ENCODE measurements at regions not wholly inside any gene's neighbourhood (a gene's known extent, or its start where the extent isn't known, plus 50 kb on each side); places are given as distances from the start of the nearest gene placed in this dataset.

- H3K79me2 ChIP-seq (ENCODE audit: control insufficient read depth, insufficient read depth, low read length, unreplicated experiment) = no peaks in the 10 kb centered on the region
- H3K36me3 ChIP-seq (ENCODE audit: insufficient read depth, low read length) = no peaks in the 10 kb centered on the region
- peaks cover 51% of the 10 kb centered on the region for H3K4me1 ChIP-seq (ENCODE audit: control insufficient read depth, insufficient read depth, low read length, unreplicated experiment)
- no peak overlapping the region for H2AFZ ChIP-seq (ENCODE audit: low read length, unreplicated experiment)
- peak overlapping the region; percentile 100 for H3K27ac ChIP-seq (ENCODE audit: low read depth, low read length)
- H3K4me3 ChIP-seq (ENCODE audit: low read depth, low read length) = no peak overlapping the region
- no peaks in the 10 kb centered on the region for H3K27me3 ChIP-seq (ENCODE audit: insufficient read depth, low read length)
Measured at GRCh38 chr7:47652591-47652990, 70.7 kb upstream of the TNS3 start.

- Histone ChIP-seq H3K4me1 (ENCODE audit: control insufficient read depth, insufficient read depth, low read length, unreplicated experiment) (peaks cover 51% of the 10 kb centered on the region), H3K36me3 (ENCODE audit: insufficient read depth, low read length) (no peaks in the 10 kb centered on the region), H3K4me3 (ENCODE audit: low read depth, low read length) (no peak overlapping the region), H2AFZ (ENCODE audit: low read length, unreplicated experiment) (no peak overlapping the region), H3K79me2 (ENCODE audit: control insufficient read depth, insufficient read depth, low read length, unreplicated experiment) (no peaks in the 10 kb centered on the region), H3K27ac (ENCODE audit: low read depth, low read length) (peak overlapping the region; percentile 100), H3K27me3 (ENCODE audit: insufficient read depth, low read length) (no peaks in the 10 kb centered on the region)
Measured at GRCh38 chr7:47651355-47652317, 69.7 kb upstream of the TNS3 start.

- peaks cover 45% of the 10 kb centered on the region for H3K4me1 ChIP-seq (ENCODE audit: control insufficient read depth, insufficient read depth, low read length, unreplicated experiment)
- no peaks in the 10 kb centered on the region for H3K27me3 ChIP-seq (ENCODE audit: insufficient read depth, low read length)
- H3K27ac ChIP-seq (ENCODE audit: low read depth, low read length) = peak overlapping the region; percentile 100
- H3K36me3 ChIP-seq (ENCODE audit: insufficient read depth, low read length) = 0 out of 2 replicates have a peak, but pooled peaks cover 3% of the 10 kb centered on the region
- H3K4me3 ChIP-seq (ENCODE audit: low read depth, low read length) = no peak overlapping the region
- H3K79me2 ChIP-seq (ENCODE audit: control insufficient read depth, insufficient read depth, low read length, unreplicated experiment) = no peaks in the 10 kb centered on the region
- H2AFZ ChIP-seq (ENCODE audit: low read length, unreplicated experiment) = no peak overlapping the region
Measured at GRCh38 chr7:47649919-47650318, 68.0 kb upstream of the TNS3 start.

- H3K36me3 ChIP-seq (ENCODE audit: insufficient read depth, low read length) = 0 out of 2 replicates have a peak, but pooled peaks cover 3% of the 10 kb centered on the region
- peaks cover 30% of the 10 kb centered on the region for H3K4me1 ChIP-seq (ENCODE audit: control insufficient read depth, insufficient read depth, low read length, unreplicated experiment)
Measured at GRCh38 chr7:47648275-47648925, 66.5 kb upstream of the TNS3 start.

GRCh38 chr7:47647918-47648250 is 66.0 kb upstream of the TNS3 start:
- no peaks in the 10 kb centered on the region for H3K79me2 ChIP-seq (ENCODE audit: control insufficient read depth, insufficient read depth, low read length, unreplicated experiment)
- peak overlapping the region; percentile 46 for H3K27ac ChIP-seq (ENCODE audit: low read depth, low read length)
- H3K4me1 ChIP-seq (ENCODE audit: control insufficient read depth, insufficient read depth, low read length, unreplicated experiment) = peaks cover 25% of the 10 kb centered on the region
- no peaks in the 10 kb centered on the region for H3K27me3 ChIP-seq (ENCODE audit: insufficient read depth, low read length)
- H3K36me3 ChIP-seq (ENCODE audit: insufficient read depth, low read length) = 0 out of 2 replicates have a peak, but pooled peaks cover 3% of the 10 kb centered on the region
- H2AFZ ChIP-seq (ENCODE audit: low read length, unreplicated experiment) = no peak overlapping the region
- no peak overlapping the region for H3K4me3 ChIP-seq (ENCODE audit: low read depth, low read length)

More at GRCh38 chr7:47648275-47648925, 66.5 kb upstream of the TNS3 start:
- Histone ChIP-seq H3K4me3 (ENCODE audit: low read depth, low read length) (no peak overlapping the region), H3K27ac (ENCODE audit: low read depth, low read length) (peak overlapping the region; percentile 49), H2AFZ (ENCODE audit: low read length, unreplicated experiment) (no peak overlapping the region), H3K27me3 (ENCODE audit: insufficient read depth, low read length) (no peaks in the 10 kb centered on the region), H3K79me2 (ENCODE audit: control insufficient read depth, insufficient read depth, low read length, unreplicated experiment) (no peaks in the 10 kb centered on the region)

GRCh38 chr7:47647181-47647917 is 65.4 kb upstream of the TNS3 start:
- no peaks in the 10 kb centered on the region for H3K79me2 ChIP-seq (ENCODE audit: control insufficient read depth, insufficient read depth, low read length, unreplicated experiment)
- no peak overlapping the region for H3K4me3 ChIP-seq (ENCODE audit: low read depth, low read length)
- H3K36me3 ChIP-seq (ENCODE audit: insufficient read depth, low read length) = 0 out of 2 replicates have a peak, but pooled peaks cover 3% of the 10 kb centered on the region
- H3K27ac ChIP-seq (ENCODE audit: low read depth, low read length) = no peak overlapping the region
- peaks cover 20% of the 10 kb centered on the region for H3K4me1 ChIP-seq (ENCODE audit: control insufficient read depth, insufficient read depth, low read length, unreplicated experiment)
- no peak overlapping the region for H2AFZ ChIP-seq (ENCODE audit: low read length, unreplicated experiment)
- no peaks in the 10 kb centered on the region for H3K27me3 ChIP-seq (ENCODE audit: insufficient read depth, low read length)

- Histone ChIP-seq H3K27ac (ENCODE audit: low read depth, low read length) (no peak overlapping the region), H3K4me1 (ENCODE audit: control insufficient read depth, insufficient read depth, low read length, unreplicated experiment) (peaks cover 4% of the 10 kb centered on the region), H2AFZ (ENCODE audit: low read length, unreplicated experiment) (no peak overlapping the region), H3K36me3 (ENCODE audit: insufficient read depth, low read length) (0 out of 2 replicates have a peak, but pooled peaks cover 3% of the 10 kb centered on the region), H3K4me3 (ENCODE audit: low read depth, low read length) (no peak overlapping the region), H3K27me3 (ENCODE audit: insufficient read depth, low read length) (no peaks in the 10 kb centered on the region), H3K79me2 (ENCODE audit: control insufficient read depth, insufficient read depth, low read length, unreplicated experiment) (no peaks in the 10 kb centered on the region)
Measured at GRCh38 chr7:47643716-47644400, 61.9 kb upstream of the TNS3 start.

- H3K27ac ChIP-seq (ENCODE audit: low read depth, low read length) = no peak overlapping the region
- no peak overlapping the region for H3K4me3 ChIP-seq (ENCODE audit: low read depth, low read length)
- no peaks in the 10 kb centered on the region for H3K27me3 ChIP-seq (ENCODE audit: insufficient read depth, low read length)
- no peak overlapping the region for H2AFZ ChIP-seq (ENCODE audit: low read length, unreplicated experiment)
- 0 out of 2 replicates have a peak, but pooled peaks cover 3% of the 10 kb centered on the region for H3K36me3 ChIP-seq (ENCODE audit: insufficient read depth, low read length)
- H3K79me2 ChIP-seq (ENCODE audit: control insufficient read depth, insufficient read depth, low read length, unreplicated experiment) = no peaks in the 10 kb centered on the region
- H3K4me1 ChIP-seq (ENCODE audit: control insufficient read depth, insufficient read depth, low read length, unreplicated experiment) = peaks cover 12% of the 10 kb centered on the region
Measured at GRCh38 chr7:47640265-47640664, 58.4 kb upstream of the TNS3 start.

GRCh38 chr7:47639495-47640110 is 57.7 kb upstream of the TNS3 start:
- Histone ChIP-seq H3K27me3 (ENCODE audit: insufficient read depth, low read length) (no peaks in the 10 kb centered on the region), H3K79me2 (ENCODE audit: control insufficient read depth, insufficient read depth, low read length, unreplicated experiment) (no peaks in the 10 kb centered on the region), H3K4me3 (ENCODE audit: low read depth, low read length) (no peak overlapping the region), H2AFZ (ENCODE audit: low read length, unreplicated experiment) (no peak overlapping the region), H3K36me3 (ENCODE audit: insufficient read depth, low read length) (no peaks in the 10 kb centered on the region), H3K27ac (ENCODE audit: low read depth, low read length) (no peak overlapping the region), H3K4me1 (ENCODE audit: control insufficient read depth, insufficient read depth, low read length, unreplicated experiment) (peaks cover 12% of the 10 kb centered on the region)

Measured in ACC112 (cell line).